Lung (tissue), 11 donors: ENCODE measurements at regions not wholly inside any gene's neighbourhood (a gene's known extent, or its start where the extent isn't known, plus 50 kb on each side); places are given as distances from the start of the nearest gene placed in this dataset.
"Not testable (repeated sequence)": the region's sequence is repeated elsewhere in the genome, so short reads cannot be mapped to it uniquely, and the experiment has no call there.

Experiments
- ATAC-seq: fragments of 200-7000 bp; cut with Tn5 transposase; one replicate; pipeline ENCODE4 v1.9.1; 2020; ENCODE audit warnings: moderate number of reproducible peaks; ENCODE audit not compliant: insufficient read depth, low FRiP score
- DNase-seq, 3 donors: peaks; one replicate each; pipeline ENCODE4 v3.0.0-alpha.2; 2013 to 2017
- H3K27ac ChIP-seq, 2 donors: one replicate each; pipeline ENCODE4 v1.5.1; 2013; ENCODE audit warnings: mild to moderate bottlenecking in 2 of 2, moderate library complexity in 2 of 2, control low read depth in 1 of 2, inconsistent platforms in 1 of 2, low read depth in 1 of 2, low read length in 1 of 2
- H3K27me3 ChIP-seq, 3 donors: one replicate each; pipeline ENCODE4 v1.5.1; 2013; ENCODE audit warnings: low read length in 2 of 3; ENCODE audit not compliant: control insufficient read depth in 3 of 3, insufficient read depth in 3 of 3
- H3K36me3 ChIP-seq, 4 donors: one replicate each; pipeline ENCODE4 v1.5.1; 2013; ENCODE audit warnings: low read length in 4 of 4, mild to moderate bottlenecking in 1 of 4, moderate library complexity in 1 of 4; ENCODE audit not compliant: control insufficient read depth in 4 of 4, insufficient read depth in 4 of 4
- H3K4me1 ChIP-seq, 5 donors: one replicate each; pipeline ENCODE4 v1.5.1; 2013; ENCODE audit warnings: low read length in 5 of 5, mild to moderate bottlenecking in 2 of 5, moderate library complexity in 1 of 5; ENCODE audit not compliant: control insufficient read depth in 5 of 5, insufficient read depth in 5 of 5
- H3K4me3 ChIP-seq: one replicate; pipeline ENCODE4 v1.5.1; 2013; ENCODE audit warnings: mild to moderate bottlenecking, control low read depth, moderate library complexity
- H3K9ac ChIP-seq, 2 donors: one replicate each; pipeline ENCODE4 v1.5.1; 2013; ENCODE audit warnings: low read length in 2 of 2, control low read depth in 1 of 2; ENCODE audit not compliant: insufficient read depth in 1 of 2
- H3K9me3 ChIP-seq, 4 donors: one replicate each; pipeline ENCODE4 v1.5.1; 2013; ENCODE audit warnings: low read length in 3 of 4, mild to moderate bottlenecking in 1 of 4, moderate library complexity in 1 of 4; ENCODE audit not compliant: control insufficient read depth in 4 of 4, insufficient read depth in 3 of 4
- WGBS, 2 donors: extraction: QIAGEN DNeasy Blood & Tissue Kit; methylation state at CpG; one replicate each; pipeline ENCODE4 v1.1.7; 2013; 5-methylcytosine and 5-hydroxymethylcytosine counted together
- TF ChIP-seq, protein P1 (sequence below): IDR thresholded peaks from 2 replicates; pipeline ENCODE4 v1.5.1; 2012; ENCODE audit warnings: mild to moderate bottlenecking; ENCODE audit errors: control extremely low read depth, extremely low read depth
- donor health status: control.
- donor health status: control.
- donor health status: Bipolar disorder and iron deficiency.
- donor health status: healthy.
- donor health status: DM: yes; HTN: yes; CAD: no.

DNA sequence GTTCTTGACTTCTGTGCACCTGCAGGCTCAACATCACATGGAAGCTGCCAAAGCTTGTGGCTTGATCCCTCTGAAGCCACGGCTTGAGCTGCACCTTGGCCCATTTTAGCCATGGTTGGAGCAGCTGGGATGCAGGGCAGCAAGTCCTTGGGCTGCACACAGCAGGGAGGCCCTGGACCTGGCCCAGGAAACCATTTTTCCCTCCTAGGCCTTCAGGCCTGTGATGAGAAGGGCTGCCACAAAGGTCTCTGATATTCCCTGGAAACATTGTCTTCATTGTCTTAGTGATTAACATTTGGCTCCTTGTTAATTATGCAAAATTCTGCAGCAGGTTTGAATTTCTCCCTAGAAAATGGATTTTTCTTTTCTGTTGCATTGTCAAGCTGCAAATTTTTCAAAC, 394.1 kb upstream of the FAR2 start:
- H3K27ac ChIP-seq: no peak overlapping the region
- H3K4me3 ChIP-seq: no peak overlapping the region
- H3K9ac ChIP-seq: no peak overlapping the region
- WGBS, 2 donors: 43 to 48% methylated on average over 1 of the region's 1 CpG
- no peak for ATAC-seq
- peaks cover 0 to 12% (median 0%) of the 10 kb centered on the region in 5 donors for H3K4me1 ChIP-seq
- no peak for DNase-seq
- TF ChIP-seq, protein P1, sequence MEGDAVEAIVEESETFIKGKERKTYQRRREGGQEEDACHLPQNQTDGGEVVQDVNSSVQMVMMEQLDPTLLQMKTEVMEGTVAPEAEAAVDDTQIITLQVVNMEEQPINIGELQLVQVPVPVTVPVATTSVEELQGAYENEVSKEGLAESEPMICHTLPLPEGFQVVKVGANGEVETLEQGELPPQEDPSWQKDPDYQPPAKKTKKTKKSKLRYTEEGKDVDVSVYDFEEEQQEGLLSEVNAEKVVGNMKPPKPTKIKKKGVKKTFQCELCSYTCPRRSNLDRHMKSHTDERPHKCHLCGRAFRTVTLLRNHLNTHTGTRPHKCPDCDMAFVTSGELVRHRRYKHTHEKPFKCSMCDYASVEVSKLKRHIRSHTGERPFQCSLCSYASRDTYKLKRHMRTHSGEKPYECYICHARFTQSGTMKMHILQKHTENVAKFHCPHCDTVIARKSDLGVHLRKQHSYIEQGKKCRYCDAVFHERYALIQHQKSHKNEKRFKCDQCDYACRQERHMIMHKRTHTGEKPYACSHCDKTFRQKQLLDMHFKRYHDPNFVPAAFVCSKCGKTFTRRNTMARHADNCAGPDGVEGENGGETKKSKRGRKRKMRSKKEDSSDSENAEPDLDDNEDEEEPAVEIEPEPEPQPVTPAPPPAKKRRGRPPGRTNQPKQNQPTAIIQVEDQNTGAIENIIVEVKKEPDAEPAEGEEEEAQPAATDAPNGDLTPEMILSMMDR: no peak
- peaks cover 0 to 4% (median 0%) of the 10 kb centered on the region in 4 donors for H3K9me3 ChIP-seq
- H3K36me3 ChIP-seq: no peaks in the 10 kb centered on the region
- no peaks in the 10 kb centered on the region for H3K27me3 ChIP-seq

DNA sequence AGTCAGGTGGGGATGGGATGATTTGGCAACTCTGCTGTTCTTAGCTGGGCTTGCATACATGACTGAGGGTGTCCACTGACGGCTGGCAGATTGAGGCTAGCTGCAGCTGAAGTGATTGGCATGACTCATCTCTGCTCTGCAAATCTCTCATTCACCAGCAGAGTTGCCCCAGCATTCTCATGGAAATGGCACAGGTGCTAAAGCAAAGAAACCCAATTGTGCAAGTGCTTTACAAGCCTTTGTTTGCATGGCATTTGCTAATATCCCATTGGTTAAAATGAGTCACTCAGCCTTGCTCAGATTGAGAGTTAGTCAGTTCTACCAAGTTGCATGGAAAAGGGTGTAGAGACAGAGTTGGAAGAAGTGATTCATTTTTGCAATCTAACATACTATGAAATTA, 389.7 kb upstream of the FAR2 start:
- DNase-seq (no peak), ATAC-seq (no peak)
- H3K4me1 ChIP-seq: no peaks in the 10 kb centered on the region
- no peaks in the 10 kb centered on the region for H3K27me3 ChIP-seq
- H3K9ac ChIP-seq: no peak overlapping the region
- 59 to 63% methylated on average over 1 of the region's 1 CpG for WGBS, 2 donors
- H3K4me3 ChIP-seq: no peak overlapping the region
- TF ChIP-seq, protein P1: no peak
- H3K36me3 ChIP-seq: no peaks in the 10 kb centered on the region
- no peak overlapping the region for H3K27ac ChIP-seq
- peaks cover 0 to 4% (median 0%) of the 10 kb centered on the region in 4 donors for H3K9me3 ChIP-seq

DNA sequence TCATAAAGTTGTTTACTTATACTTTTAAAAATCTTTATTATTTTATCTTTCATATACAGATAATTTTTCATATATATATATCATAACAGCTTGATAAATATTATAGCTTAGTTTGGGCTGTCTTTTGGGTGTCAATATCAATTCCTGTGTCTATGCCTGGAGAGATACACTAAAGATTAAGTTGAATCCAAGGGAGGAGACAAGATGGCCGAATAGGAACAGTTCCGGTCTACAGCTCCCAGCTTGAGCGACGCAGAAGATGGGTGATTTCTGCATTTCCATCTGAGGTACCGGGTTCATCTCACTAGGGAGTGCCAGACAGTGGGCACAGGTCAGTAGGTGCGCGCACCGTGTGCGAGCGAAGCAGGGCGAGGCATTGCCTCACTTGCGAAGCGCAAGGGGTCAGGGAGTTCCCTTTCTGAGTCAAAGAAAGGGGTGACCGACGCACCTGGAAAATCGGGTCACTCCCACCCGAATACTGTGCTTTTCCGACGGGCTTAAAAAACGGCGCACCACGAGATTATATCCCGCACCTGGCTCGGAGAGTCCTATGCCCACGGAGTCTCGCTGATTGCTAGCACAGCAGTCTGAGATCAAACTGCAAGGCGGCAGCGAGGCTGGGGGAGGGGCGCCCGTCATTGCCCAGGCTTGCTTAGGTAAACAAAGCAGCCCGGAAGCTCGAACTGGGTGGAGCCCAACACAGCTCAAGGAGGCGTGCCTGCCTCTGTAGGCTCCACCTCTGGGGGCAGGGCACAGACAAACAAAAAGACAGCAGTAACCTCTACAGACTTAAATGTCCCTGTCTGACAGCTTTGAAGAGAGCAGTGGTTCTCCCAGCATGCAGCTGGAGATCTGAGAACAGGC, 388.8 kb upstream of the FAR2 start:
- not testable (repeated sequence) for H3K4me1 ChIP-seq, H3K9me3 ChIP-seq, H3K36me3 ChIP-seq, DNase-seq, H3K27me3 ChIP-seq, ATAC-seq, H3K27ac ChIP-seq, H3K4me3 ChIP-seq, H3K9ac ChIP-seq
- WGBS, 2 donors: 87 to 94% methylated on average over 29 to 33 of the region's 33 CpGs

DNA sequence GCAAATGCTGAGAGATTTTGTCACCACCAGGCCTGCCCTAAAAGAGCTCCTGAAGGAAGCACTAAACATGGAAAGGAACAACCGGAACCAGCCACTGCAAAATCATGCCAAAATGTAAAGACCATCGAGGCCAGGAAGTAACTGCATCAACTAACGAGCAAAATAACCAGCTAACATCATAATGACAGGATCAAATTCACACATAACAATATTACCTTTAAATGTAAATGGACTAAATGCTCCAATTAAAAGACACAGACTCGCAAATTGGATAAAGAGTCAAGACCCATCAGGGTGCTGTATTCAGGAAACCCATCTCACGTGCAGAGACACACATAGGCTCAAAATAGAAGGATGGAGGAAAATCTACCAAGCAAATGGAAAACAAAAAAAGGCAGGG, 387.2 kb upstream of the FAR2 start:
- WGBS, 2 donors: 84 to 92% methylated on average over 5 of the region's 5 CpGs

More for the DNA sequence above, 387.2 kb upstream of the FAR2 start:
- not testable (repeated sequence) for H3K9me3 ChIP-seq, H3K36me3 ChIP-seq, H3K27ac ChIP-seq, H3K27me3 ChIP-seq, H3K4me3 ChIP-seq, H3K4me1 ChIP-seq, H3K9ac ChIP-seq, DNase-seq, ATAC-seq
